HCT116 (cell line): ENCODE measurements at regions not wholly inside any gene's neighbourhood (a gene's known extent, or its start where the extent isn't known, plus 50 kb on each side); places are given as distances from the start of the nearest gene placed in this dataset.

Experiments used
- ATAC-seq: fragments of 200-7000 bp; cut with Tn5 transposase; 2 replicates; pipeline ENCODE4 v1.9.1; 2020; ENCODE audit warnings: mild to moderate bottlenecking, moderate library complexity
- BruUV-seq: library from RNA; stranded (reverse); fragments of 400-500 nt; replicated peaks from 2 replicates; lab custom pipeline; 2021; lab: Mats Ljungman, UMichigan
- CTCF ChIA-PET: fragments of 300-600 bp; sonication (Branson Sonifier 250); formaldehyde crosslinking; loops from one replicate; lab custom pipeline; 2021; ENCODE audit warnings: antibody characterized with exemption; lab: Charles Lee
- POLR2A ChIA-PET: fragments of 300-600, 350-600 bp; sonication (Branson Sonifier 250); formaldehyde crosslinking; loops from one replicate; lab custom pipeline; 2021; ENCODE audit warnings: antibody characterized with exemption; lab: Charles Lee
- RAD21 ChIA-PET, 2 experiments: fragments of 300-600 bp; sonication (Branson Sonifier 250); formaldehyde crosslinking; loops; one replicate each; lab custom pipeline; 2023; ENCODE audit warnings: low total read pairs in 2 of 2; ENCODE audit not compliant: uncharacterized antibody in 2 of 2, unreplicated experiment in 2 of 2, low non-redundant PET in 1 of 2; lab: Charles Lee
- DNase-seq: peaks from one replicate; pipeline ENCODE4 v3.0.0-alpha.2; 2010; ENCODE audit warnings: low read depth, low spot score
- H2AFZ ChIP-seq: fragments of 200-600 bp; shearing (Covaris generic), sonication (generic); 2 replicates; pipeline ENCODE4 v1.6.1; 2017; ENCODE audit warnings: low read depth, mixed run types, mixed read lengths, antibody characterized with exemption, low read length; ENCODE audit not compliant: poor library complexity, severe bottlenecking
- H3K27ac ChIP-seq: 2 replicates; pipeline ENCODE4 v1.5.1; 2012; ENCODE audit warnings: low read depth, low read length
- H3K27me3 ChIP-seq: fragments of 200-600 bp; sonication (generic); 2 replicates; pipeline ENCODE4 v1.6.1; 2016; ENCODE audit warnings: mixed run types, low read length, mixed read lengths; ENCODE audit not compliant: insufficient read depth
- H3K36me3 ChIP-seq, 2 experiments: fragments of 200-500 bp in 1 of 2; fragments of 200-600 bp in 1 of 2; sonication (Bioruptor generic) in 1 of 2; sonication (generic) in 1 of 2; 2 replicates each; pipeline versions ENCODE4 v1.5.1 to v1.6.1; 2014 to 2016; ENCODE audit warnings: low read length in 2 of 2, inconsistent platforms in 1 of 2, mixed read lengths in 1 of 2, mixed run types in 1 of 2; ENCODE audit not compliant: insufficient read depth in 2 of 2, control insufficient read depth in 1 of 2
- H3K4me1 ChIP-seq, 2 experiments: fragments of 200-600 bp in 1 of 2; sonication (generic) in 1 of 2; 2 replicates each; pipeline versions ENCODE4 v1.5.1 to v1.6.1; 2012 to 2017; ENCODE audit warnings: low read length in 2 of 2, inconsistent platforms in 1 of 2, mild to moderate bottlenecking in 1 of 2, mixed read lengths in 1 of 2, mixed run types in 1 of 2, moderate library complexity in 1 of 2; ENCODE audit not compliant: insufficient read depth in 2 of 2, control insufficient read depth in 1 of 2
- H3K4me2 ChIP-seq: fragments of 200-600 bp; sonication (generic); 2 replicates; pipeline ENCODE4 v1.6.1; 2017; ENCODE audit warnings: mixed run types, low read length, mixed read lengths
- H3K4me3 ChIP-seq, 2 experiments: fragments of 200-600 bp in 1 of 2; sonication (generic) in 1 of 2; replicated peaks in 1 of 2; 2 replicates each; pipeline ENCODE4 v1.5.1; 2011 to 2016; ENCODE audit warnings: low read length in 2 of 2, control low read depth in 1 of 2, low read depth in 1 of 2, mild to moderate bottlenecking in 1 of 2, mixed read lengths in 1 of 2, mixed run types in 1 of 2
- H3K79me2 ChIP-seq: fragments of 200-600 bp; sonication (generic); 2 replicates; pipeline ENCODE4 v1.6.1; 2017; ENCODE audit warnings: mild to moderate bottlenecking, mixed run types, low read length, moderate library complexity, mixed read lengths; ENCODE audit not compliant: insufficient read depth
- H3K9ac ChIP-seq: fragments of 200-600 bp; sonication (generic); 2 replicates; pipeline ENCODE4 v1.6.1; 2016; ENCODE audit warnings: low read length, mixed read lengths
- H3K9me2 ChIP-seq: fragments of 200-600 bp; sonication (generic), shearing (Covaris generic); 2 replicates; pipeline ENCODE4 v1.6.1; 2017; ENCODE audit warnings: mixed run types, mild to moderate bottlenecking, moderate library complexity; ENCODE audit not compliant: insufficient read depth
- H3K9me3 ChIP-seq, 2 experiments: fragments of 200-500 bp in 1 of 2; fragments of 200-600 bp in 1 of 2; sonication (Bioruptor generic) in 1 of 2; sonication (generic) in 1 of 2; 2 replicates each; pipeline ENCODE4 v1.6.1; 2014 to 2017; ENCODE audit warnings: low read length in 2 of 2, mixed read lengths in 2 of 2, inconsistent platforms in 1 of 2, low read depth in 1 of 2, mild to moderate bottlenecking in 1 of 2, mixed run types in 1 of 2, moderate library complexity in 1 of 2; ENCODE audit not compliant: control insufficient read depth in 1 of 2, insufficient read depth in 1 of 2
- H4K20me1 ChIP-seq: fragments of 200-600 bp; sonication (generic), shearing (Covaris generic); 2 replicates; pipeline ENCODE4 v1.6.1; 2017; ENCODE audit warnings: mixed run types, mild to moderate bottlenecking, moderate library complexity; ENCODE audit not compliant: insufficient read depth
- CTCF ChIP-seq, 3 experiments: fragments of 200-600 bp in 1 of 3; sonication (generic) in 1 of 3; IDR thresholded peaks in 2 of 3; conservative IDR thresholded peaks in 1 of 3; 2 replicates each; pipeline ENCODE4 v1.5.1; 2012 to 2017; ENCODE audit warnings: low read depth in 2 of 3, low read length in 2 of 3, antibody characterized with exemption in 1 of 3, borderline replicate concordance in 1 of 3, control low read depth in 1 of 3, mild to moderate bottlenecking in 1 of 3, mixed read lengths in 1 of 3, mixed run types in 1 of 3, moderate library complexity in 1 of 3; ENCODE audit not compliant: insufficient read depth in 1 of 3
- EGR1 ChIP-seq: IDR thresholded peaks from 2 replicates; pipeline ENCODE4 v1.6.1; 2012; ENCODE audit warnings: low read depth
- EZH2phosphoT487 ChIP-seq: fragments of 200-600 bp; IDR thresholded peaks from 2 replicates; pipeline ENCODE4 v1.6.1; 2018; ENCODE audit warnings: antibody characterized with exemption, borderline replicate concordance
- POLR2AphosphoS5 ChIP-seq: IDR thresholded peaks from 2 replicates; pipeline ENCODE4 v1.6.1; 2011; ENCODE audit warnings: mild to moderate bottlenecking, low read depth, low read length, moderate library complexity
- RAD21 ChIP-seq: IDR thresholded peaks from 2 replicates; pipeline ENCODE4 v1.6.1; 2012; ENCODE audit warnings: low read depth, mild to moderate bottlenecking
- REST ChIP-seq: IDR thresholded peaks from 2 replicates; pipeline ENCODE4 v1.6.1; 2012; ENCODE audit warnings: low read depth
- SP1 ChIP-seq: IDR thresholded peaks from 2 replicates; pipeline ENCODE4 v1.6.1; 2012; ENCODE audit warnings: low read depth
- SRF ChIP-seq: IDR thresholded peaks from 2 replicates; pipeline ENCODE4 v1.6.1; 2012; ENCODE audit warnings: low read depth
- intact Hi-C: fragments of 100-400 bp; cut with micrococcal nuclease; formaldehyde crosslinking; loops from 2 replicates; pipeline ENCODE4 v1.10.0; 2022

DNA sequence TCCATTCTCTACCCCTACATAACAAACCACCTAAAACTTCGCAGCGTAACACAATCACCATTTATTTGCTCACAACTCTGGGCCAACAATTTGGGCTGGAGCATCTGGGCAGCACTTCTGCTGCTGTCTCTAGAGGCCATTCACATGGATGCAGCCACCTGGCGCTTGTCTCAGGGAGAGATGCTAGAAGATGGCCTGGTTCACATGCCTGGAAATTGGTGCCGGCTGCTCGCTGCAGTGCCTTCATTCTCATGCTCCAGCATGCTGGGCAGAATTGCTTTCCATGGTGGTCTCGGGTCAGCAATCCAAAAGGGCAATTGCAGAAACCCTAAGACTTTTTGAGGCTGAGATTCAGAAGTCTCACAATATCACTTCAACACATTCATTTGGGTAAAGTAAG lies 157.4 kb downstream of the SUCLG1 start:
- Histone ChIP-seq H3K9me3 (no peaks in the 10 kb centered on the region), H3K27me3 (no peaks in the 10 kb centered on the region), H3K27ac (no peak overlapping the region), H3K36me3 (no peaks in the 10 kb centered on the region), H2AFZ (no peak overlapping the region), H3K9me2 (no peaks in the 10 kb centered on the region), H3K79me2 (no peaks in the 10 kb centered on the region), H3K4me1 (peaks cover 8 to 13% of the 10 kb centered on the region in 2 experiments), H4K20me1 (no peaks in the 10 kb centered on the region), H3K9ac (no peak overlapping the region), H3K4me2 (no peak overlapping the region), H3K4me3 (no peak overlapping the region)
- intact Hi-C loops: loop anchor here (2.0 kb wide), 2 partner anchors 475 to 519 kb away; no protein-coding TSS in a partner anchor
- ChIA-PET CTCF (interaction anchor here (1.6 kb wide), 1 partner anchor 279 kb away, joined by 6 read pairs; no protein-coding TSS in a partner anchor), RAD21 (no interaction called here), POLR2A (no interaction called here)
- no TSS peak for BruUV-seq
- ATAC-seq (no peak), DNase-seq (no peak)
- TF ChIP-seq SRF (no peak), SP1 (no peak), POLR2AphosphoS5 (no peak), RAD21 (no peak), REST (no peak), EZH2phosphoT487 (no peak), CTCF (IDR thresholded peaks at IDR 0.05 in 2 of 3, conservative IDR thresholded peaks at IDR 0.05 in 1 of 3; ENCODE audit: borderline replicate concordance in 1 of 3, insufficient read depth in 1 of 3, low read depth in 2 of 3, low read length in 2 of 3) (0 out of 6 replicates have a peak, but pooled peaks of 1 of the 3 experiments have one; percentile 10), EGR1 (no peak)
